HG02763 (cell line): ENCODE measurements at regions not wholly inside any gene's neighbourhood (a gene's known extent, or its start where the extent isn't known, plus 50 kb on each side); places are given as distances from the start of the nearest gene placed in this dataset.

ENCODE experiments used
- ATAC-seq: cut with Tn5 transposase; IDR thresholded peaks from one replicate; pipeline ENCODE4 v1.9.1; 2021; ENCODE audit warnings: mild to moderate bottlenecking, moderate library complexity; ENCODE audit not compliant: unreplicated experiment

DNA sequence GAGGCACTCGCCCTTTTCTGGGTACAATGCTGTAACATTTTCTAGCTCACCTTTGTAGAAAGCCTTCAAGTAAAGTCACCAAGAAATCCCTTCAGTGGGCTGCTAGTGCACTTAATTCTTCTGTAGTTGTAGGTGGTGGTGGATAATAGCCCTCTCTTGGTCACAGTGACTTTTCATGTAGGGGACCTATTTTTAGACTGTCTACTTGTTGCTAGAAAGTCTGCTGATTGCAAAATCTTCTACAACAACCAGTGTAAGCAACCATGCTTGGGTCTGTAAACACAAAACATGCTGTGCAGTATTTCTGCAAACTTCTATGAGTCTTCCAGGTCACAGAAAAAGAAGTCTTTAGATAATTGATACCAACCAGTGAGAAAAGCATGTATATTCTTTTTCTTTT, 55.6 kb downstream of the PBDC1 start:
- ATAC-seq, result no peak

DNA sequence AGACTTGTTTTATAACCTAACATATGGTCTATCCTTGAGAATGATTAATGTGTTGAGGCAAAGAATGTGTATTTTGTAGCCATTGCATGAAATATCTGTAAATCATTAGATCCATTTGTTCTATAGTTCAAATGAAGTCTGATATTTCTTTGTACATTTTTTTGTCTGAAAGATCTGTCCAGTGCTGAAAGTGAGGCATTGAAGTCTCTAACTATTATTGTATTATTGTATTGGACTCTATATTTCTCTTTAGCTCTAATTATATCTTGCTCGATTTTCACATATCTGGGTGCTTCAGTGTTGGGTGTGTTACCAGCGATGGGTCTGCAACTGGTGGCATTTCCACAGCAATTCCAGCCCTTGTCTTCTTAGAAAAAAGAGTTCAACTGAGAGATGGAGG, 76.0 kb downstream of the PBDC1 start:
- ATAC-seq, result no peak

GRCh38 chrX:76253432-76253831, 80.6 kb downstream of the PBDC1 start:
- ATAC-seq, result peak; percentile 90

DNA sequence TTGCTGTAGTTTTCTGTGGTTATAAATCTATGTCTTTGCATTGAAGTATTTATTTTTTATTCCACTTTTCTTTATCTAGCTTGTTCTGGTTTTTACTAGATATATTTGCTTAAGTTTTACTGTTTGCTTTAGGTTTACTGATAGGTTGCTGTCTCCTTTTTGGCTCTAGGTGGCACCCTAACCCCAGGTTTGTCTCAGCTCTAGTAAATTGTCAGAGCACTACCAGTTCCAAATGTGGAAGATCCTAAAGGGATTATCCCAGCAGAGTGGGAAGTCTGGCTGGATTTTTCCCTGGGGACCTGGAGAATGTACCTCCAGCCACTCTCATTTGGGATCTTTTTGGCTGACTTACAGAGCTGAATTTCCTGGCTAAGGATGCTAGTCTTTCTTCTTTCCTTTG, 106.1 kb downstream of the PBDC1 start:
- no peak for ATAC-seq
